Caco-2 (cell line): ENCODE measurements at regions not wholly inside any gene's neighbourhood (a gene's known extent, or its start where the extent isn't known, plus 50 kb on each side); places are given as distances from the start of the nearest gene placed in this dataset.

Experiments
- BruUV-seq: library from RNA; stranded (reverse); fragments of 400-500 nt; replicated peaks from 2 replicates; lab custom pipeline; 2021; lab: Mats Ljungman, UMichigan
- CTCF ChIA-PET: fragments of 300-600 bp; sonication (Branson Sonifier 250); formaldehyde crosslinking; loops from one replicate; lab custom pipeline; 2022; ENCODE audit warnings: antibody characterized with exemption; lab: Charles Lee
- POLR2A ChIA-PET: fragments of 300-600 bp; sonication (Branson Sonifier 250); formaldehyde crosslinking; loops from one replicate; lab custom pipeline; 2022; ENCODE audit warnings: antibody characterized with exemption; lab: Charles Lee
- DNase-seq, 2 experiments: peaks; one replicate each; pipeline versions ENCODE4 v3.0.0 to v3.0.0-alpha.2; 2020 to 2022
- H3K27me3 ChIP-seq: replicated peaks from 2 replicates; pipeline ENCODE4 v1.6.0; 2011; ENCODE audit warnings: low read length; ENCODE audit not compliant: control insufficient read depth, insufficient read depth
- H3K36me3 ChIP-seq: 2 replicates; pipeline ENCODE4 v1.5.1; 2011; ENCODE audit warnings: low read length; ENCODE audit not compliant: control insufficient read depth, insufficient read depth
- H3K4me1 ChIP-seq: fragments of 250-450 bp; sonication (Bioruptor Pico); 2 replicates; pipeline ENCODE4 v1.5.1; 2020; ENCODE audit warnings: mild to moderate bottlenecking
- H3K4me3 ChIP-seq: 2 replicates; pipeline ENCODE4 v1.5.1; 2011; ENCODE audit warnings: low read depth, mild to moderate bottlenecking, control low read depth, low read length
- H3K9me3 ChIP-seq: fragments of 250-450 bp; sonication (Bioruptor Pico); 2 replicates; pipeline ENCODE4 v1.5.1; 2020; ENCODE audit warnings: mild to moderate bottlenecking, moderate library complexity
- H3K27ac Mint-ChIP-seq: one replicate; pipeline ENCODE4 v1.8.0; 2022; ENCODE audit warnings: mixed read lengths; ENCODE audit not compliant: unreplicated experiment
- H3K27me3 Mint-ChIP-seq: one replicate; pipeline ENCODE4 v1.8.0; 2022; ENCODE audit warnings: mixed read lengths; ENCODE audit not compliant: insufficient read depth, unreplicated experiment
- H3K36me3 Mint-ChIP-seq: one replicate; pipeline ENCODE4 v1.8.0; 2022; ENCODE audit warnings: mild to moderate bottlenecking, mixed read lengths; ENCODE audit not compliant: insufficient read depth, unreplicated experiment
- H3K4me1 Mint-ChIP-seq: one replicate; pipeline ENCODE4 v1.8.0; 2022; ENCODE audit warnings: low read depth, mixed read lengths; ENCODE audit not compliant: unreplicated experiment
- H3K4me3 Mint-ChIP-seq: one replicate; pipeline ENCODE4 v1.8.0; 2022; ENCODE audit warnings: mild to moderate bottlenecking, moderate library complexity, mixed read lengths; ENCODE audit not compliant: unreplicated experiment
- H3K9me3 Mint-ChIP-seq: one replicate; pipeline ENCODE4 v1.8.0; 2022; ENCODE audit warnings: mixed read lengths; ENCODE audit not compliant: unreplicated experiment
- intact Hi-C: fragments of 100-400 bp; cut with micrococcal nuclease; formaldehyde crosslinking; loops from one replicate; pipeline ENCODE4 v1.10.0; 2022; ENCODE audit not compliant: unreplicated experiment
- TF ChIP-seq, protein P1 (sequence below), 2 experiments: fragments of 200-600 bp in 1 of 2; IDR thresholded peaks; 1 replicate in 1 of 2; 2 replicates in 1 of 2; pipeline versions ENCODE4 v1.5.1 to v1.8.0; 2011 to 2022; ENCODE audit warnings: antibody characterized with exemption in 1 of 2, control low read depth in 1 of 2, inconsistent platforms in 1 of 2, low read depth in 1 of 2, low read length in 1 of 2, mild to moderate bottlenecking in 1 of 2, moderate library complexity in 1 of 2; ENCODE audit not compliant: insufficient read depth in 1 of 2, severe bottlenecking in 1 of 2, unreplicated experiment in 1 of 2

DNA sequence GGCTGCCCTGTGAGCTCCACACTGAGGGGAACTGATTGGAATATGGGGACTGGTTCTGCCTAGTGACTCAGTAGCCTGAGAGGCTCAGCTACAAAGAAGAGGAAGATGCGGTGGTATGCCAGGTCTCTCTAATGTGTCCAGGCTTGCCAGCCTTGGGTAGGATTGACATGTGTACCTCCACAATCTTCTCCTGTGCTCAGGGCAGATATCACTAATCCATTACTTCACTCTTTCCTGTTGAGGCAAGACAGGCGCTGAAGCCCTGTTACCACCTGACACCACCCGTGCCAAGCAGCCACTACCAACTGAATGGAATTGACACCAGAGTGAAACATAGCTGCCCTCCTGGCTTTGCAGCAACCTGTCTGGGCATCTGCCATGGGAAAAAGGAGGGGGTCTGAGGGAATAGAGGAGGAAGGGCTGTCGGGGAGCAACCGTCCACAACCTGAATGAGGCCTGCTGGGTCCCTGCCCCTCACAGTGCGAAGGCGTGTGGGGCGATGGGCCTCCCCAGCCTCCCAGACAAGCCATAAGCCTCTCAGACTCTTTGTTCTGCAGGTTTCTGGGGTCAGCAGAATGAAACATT lies 114.7 kb upstream of the CXCL14 start:
- Mint-ChIP-seq H3K9me3 (no peaks in the 10 kb centered on the region), H3K27ac (no peak overlapping the region), H3K36me3 (no peaks in the 10 kb centered on the region), H3K27me3 (peaks cover 3% of the 10 kb centered on the region), H3K4me1 (peaks cover 4% of the 10 kb centered on the region), H3K4me3 (no peak overlapping the region)
- no peaks in the 10 kb centered on the region for H3K4me1 ChIP-seq
- H3K27me3 ChIP-seq, result no peaks in the 10 kb centered on the region
- ChIA-PET POLR2A (no interaction called here), CTCF (no interaction called here)
- H3K4me3 ChIP-seq, result no peak overlapping the region
- no peaks in the 10 kb centered on the region for H3K9me3 ChIP-seq
- TF ChIP-seq, protein P1, sequence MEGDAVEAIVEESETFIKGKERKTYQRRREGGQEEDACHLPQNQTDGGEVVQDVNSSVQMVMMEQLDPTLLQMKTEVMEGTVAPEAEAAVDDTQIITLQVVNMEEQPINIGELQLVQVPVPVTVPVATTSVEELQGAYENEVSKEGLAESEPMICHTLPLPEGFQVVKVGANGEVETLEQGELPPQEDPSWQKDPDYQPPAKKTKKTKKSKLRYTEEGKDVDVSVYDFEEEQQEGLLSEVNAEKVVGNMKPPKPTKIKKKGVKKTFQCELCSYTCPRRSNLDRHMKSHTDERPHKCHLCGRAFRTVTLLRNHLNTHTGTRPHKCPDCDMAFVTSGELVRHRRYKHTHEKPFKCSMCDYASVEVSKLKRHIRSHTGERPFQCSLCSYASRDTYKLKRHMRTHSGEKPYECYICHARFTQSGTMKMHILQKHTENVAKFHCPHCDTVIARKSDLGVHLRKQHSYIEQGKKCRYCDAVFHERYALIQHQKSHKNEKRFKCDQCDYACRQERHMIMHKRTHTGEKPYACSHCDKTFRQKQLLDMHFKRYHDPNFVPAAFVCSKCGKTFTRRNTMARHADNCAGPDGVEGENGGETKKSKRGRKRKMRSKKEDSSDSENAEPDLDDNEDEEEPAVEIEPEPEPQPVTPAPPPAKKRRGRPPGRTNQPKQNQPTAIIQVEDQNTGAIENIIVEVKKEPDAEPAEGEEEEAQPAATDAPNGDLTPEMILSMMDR (IDR thresholded peaks at IDR 0.05; ENCODE audit: insufficient read depth in 1 of 2, low read depth in 1 of 2, low read length in 1 of 2, severe bottlenecking in 1 of 2, unreplicated experiment in 1 of 2), result no peak
- no peaks in the 10 kb centered on the region for H3K36me3 ChIP-seq
- no peak for DNase-seq
- intact Hi-C loops, result no loop called here
- BruUV-seq, result no TSS peak

DNA sequence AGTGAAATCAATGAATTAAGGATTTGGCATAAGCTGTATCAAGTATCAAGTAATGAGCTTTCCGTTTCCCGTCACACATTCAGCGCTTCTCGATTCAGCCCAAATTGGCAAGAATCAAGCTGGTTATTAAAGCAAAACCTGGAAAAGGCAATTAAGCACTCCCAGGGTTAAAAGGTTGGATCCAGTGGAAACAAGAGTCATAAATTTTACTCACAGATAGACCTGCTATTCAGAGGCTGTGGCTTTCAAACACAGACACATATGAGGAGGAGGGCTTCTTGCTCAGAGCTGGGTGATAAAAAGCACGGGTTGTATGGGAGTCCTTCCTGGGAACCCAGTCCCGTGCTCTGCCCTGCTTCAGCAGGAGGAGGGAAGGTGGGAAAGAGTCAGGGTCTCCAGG lies 112.3 kb upstream of the CXCL14 start:
- no peaks in the 10 kb centered on the region for H3K36me3 ChIP-seq
- no peak overlapping the region for H3K4me3 Mint-ChIP-seq
- DNase-seq, result no peak
- POLR2A ChIA-PET, result no interaction called here
- H3K27ac Mint-ChIP-seq, result no peak overlapping the region
- H3K9me3 Mint-ChIP-seq, result no peaks in the 10 kb centered on the region
- CTCF ChIA-PET, result no interaction called here
- no peaks in the 10 kb centered on the region for H3K36me3 Mint-ChIP-seq
- H3K27me3 ChIP-seq, result no peaks in the 10 kb centered on the region
- no peak overlapping the region for H3K4me3 ChIP-seq
- H3K9me3 ChIP-seq, result no peaks in the 10 kb centered on the region
- BruUV-seq, result no TSS peak
- H3K4me1 ChIP-seq, result no peaks in the 10 kb centered on the region
- TF ChIP-seq, protein P1 (IDR thresholded peaks at IDR 0.05; ENCODE audit: insufficient read depth in 1 of 2, low read depth in 1 of 2, low read length in 1 of 2, severe bottlenecking in 1 of 2, unreplicated experiment in 1 of 2), result no peak
- intact Hi-C loops, result no loop called here
- peaks cover 6% of the 10 kb centered on the region for H3K27me3 Mint-ChIP-seq
- peaks cover 4% of the 10 kb centered on the region for H3K4me1 Mint-ChIP-seq

DNA sequence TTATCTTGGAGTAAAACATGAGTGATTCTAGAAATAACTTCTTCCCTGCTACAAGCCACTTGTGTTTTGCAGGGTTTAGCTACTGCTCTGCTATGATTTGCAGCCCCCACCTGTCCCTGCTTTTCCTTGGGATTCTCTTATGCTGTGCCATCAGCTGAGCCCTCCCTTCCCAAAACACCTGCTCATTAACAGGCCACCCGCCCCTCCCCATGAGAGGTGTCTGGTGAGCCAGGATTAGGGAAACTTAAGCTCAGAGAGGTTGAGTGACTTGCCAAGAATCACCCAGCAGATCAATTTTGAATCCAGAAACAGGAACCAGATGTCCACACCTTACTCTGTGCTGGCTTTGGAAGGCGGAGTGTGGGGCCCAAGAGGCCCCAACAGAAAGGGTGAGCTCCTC lies 111.7 kb upstream of the CXCL14 start:
- H3K4me1 ChIP-seq, result no peaks in the 10 kb centered on the region
- H3K4me3 Mint-ChIP-seq, result no peak overlapping the region
- TF ChIP-seq, protein P1 (IDR thresholded peaks at IDR 0.05; ENCODE audit: insufficient read depth in 1 of 2, low read depth in 1 of 2, low read length in 1 of 2, severe bottlenecking in 1 of 2, unreplicated experiment in 1 of 2), result no peak
- H3K27me3 ChIP-seq, result no peaks in the 10 kb centered on the region
- no peaks in the 10 kb centered on the region for H3K9me3 ChIP-seq
- no TSS peak for BruUV-seq
- DNase-seq, result no peak
- no peaks in the 10 kb centered on the region for H3K36me3 ChIP-seq
- H3K4me1 Mint-ChIP-seq, result peaks cover 4% of the 10 kb centered on the region
- ChIA-PET CTCF (no interaction called here), POLR2A (no interaction called here)
- H3K27ac Mint-ChIP-seq, result no peak overlapping the region
- no peaks in the 10 kb centered on the region for H3K9me3 Mint-ChIP-seq
- H3K4me3 ChIP-seq, result no peak overlapping the region
- H3K27me3 Mint-ChIP-seq, result peaks cover 6% of the 10 kb centered on the region
- intact Hi-C loops, result no loop called here
- H3K36me3 Mint-ChIP-seq, result no peaks in the 10 kb centered on the region
